ENCODE measurements at regions not wholly inside any gene's neighbourhood (a gene's known extent, or its start where the extent isn't known, plus 50 kb on each side); places are given as distances from the start of the nearest gene placed in this dataset.

GRCh38 chr4:130689181-130689580, 1593.2 kb downstream of the C4orf33 start:
- no peak for TF ChIP-seq PAX5 (IDR thresholded peaks at IDR 0.05; ENCODE audit: insufficient read depth, low read length, severe bottlenecking)
- TF ChIP-seq TAF1 (IDR thresholded peaks at IDR 0.05; ENCODE audit: low read depth, low read length): no peak
- FAIRE-seq (no peak), DNase-seq (ENCODE audit: insufficient read length, low spot score) (no peak)

GRCh38 chr4:130698251-130698650, 1602.3 kb downstream of the C4orf33 start:
- TF ChIP-seq POLR2A (IDR thresholded peaks at IDR 0.05; ENCODE audit: low read depth, low read length) (no peak), POU2F2 (IDR thresholded peaks at IDR 0.05; ENCODE audit: low read depth, low read length) (no peak), SPI1 (IDR thresholded peaks at IDR 0.05; ENCODE audit: low read depth, low read length) (no peak), TAF1 (IDR thresholded peaks at IDR 0.05; ENCODE audit: low read depth, low read length) (no peak)
- no peak for FAIRE-seq
- DNase-seq (ENCODE audit: insufficient read length, low spot score): no peak

- no peak for FAIRE-seq
- DNase-seq (ENCODE audit: insufficient read length, low spot score): no peak
- TF ChIP-seq POU2F2 (IDR thresholded peaks at IDR 0.05; ENCODE audit: low read depth, low read length) (no peak), POLR2A (IDR thresholded peaks at IDR 0.05; ENCODE audit: low read depth, low read length) (no peak), POLR2AphosphoS5 (IDR thresholded peaks at IDR 0.05; ENCODE audit: low read depth, low read length) (no peak), PAX5 (IDR thresholded peaks at IDR 0.05; ENCODE audit: insufficient read depth, low read length, severe bottlenecking) (no peak), SPI1 (IDR thresholded peaks at IDR 0.05; ENCODE audit: low read depth, low read length) (no peak), TAF1 (IDR thresholded peaks at IDR 0.05; ENCODE audit: low read depth, low read length) (no peak)
Observed at GRCh38 chr4:130699004-130699403, 1603.1 kb downstream of the C4orf33 start.

GRCh38 chr4:130703211-130703935, 1607.4 kb downstream of the C4orf33 start:
- DNase-seq (ENCODE audit: insufficient read length, low spot score) (no peak), FAIRE-seq (no peak)
- TF ChIP-seq TAF1 (IDR thresholded peaks at IDR 0.05; ENCODE audit: low read depth, low read length): no peak

- TF ChIP-seq TAF1 (IDR thresholded peaks at IDR 0.05; ENCODE audit: low read depth, low read length) (no peak), PAX5 (IDR thresholded peaks at IDR 0.05; ENCODE audit: insufficient read depth, low read length, severe bottlenecking) (no peak), POLR2AphosphoS5 (IDR thresholded peaks at IDR 0.05; ENCODE audit: low read depth, low read length) (no peak), POLR2A (IDR thresholded peaks at IDR 0.05; ENCODE audit: low read depth, low read length) (no peak), POU2F2 (IDR thresholded peaks at IDR 0.05; ENCODE audit: low read depth, low read length) (no peak), SPI1 (IDR thresholded peaks at IDR 0.05; ENCODE audit: low read depth, low read length) (no peak)
- DNase-seq (ENCODE audit: insufficient read length, low spot score): no peak
- no peak for FAIRE-seq
Observed at GRCh38 chr4:130705023-130705422, 1609.1 kb downstream of the C4orf33 start.

- DNase-seq (ENCODE audit: insufficient read length, low spot score) (no peak), FAIRE-seq (no peak)
- TF ChIP-seq TAF1 (IDR thresholded peaks at IDR 0.05; ENCODE audit: low read depth, low read length): no peak
- no peak for TF ChIP-seq POU2F2 (IDR thresholded peaks at IDR 0.05; ENCODE audit: low read depth, low read length)
- no peak for TF ChIP-seq PAX5 (IDR thresholded peaks at IDR 0.05; ENCODE audit: insufficient read depth, low read length, severe bottlenecking)
- no peak for TF ChIP-seq SPI1 (IDR thresholded peaks at IDR 0.05; ENCODE audit: low read depth, low read length)
- no peak for TF ChIP-seq POLR2A (IDR thresholded peaks at IDR 0.05; ENCODE audit: low read depth, low read length)
- no peak for TF ChIP-seq POLR2AphosphoS5 (IDR thresholded peaks at IDR 0.05; ENCODE audit: low read depth, low read length)
Observed at GRCh38 chr4:130712038-130712437, 1616.1 kb downstream of the C4orf33 start.

GRCh38 chr4:130714006-130714405, 1618.1 kb downstream of the C4orf33 start:
- DNase-seq (ENCODE audit: insufficient read length, low spot score) (no peak), FAIRE-seq (no peak)
- TF ChIP-seq POLR2AphosphoS5 (IDR thresholded peaks at IDR 0.05; ENCODE audit: low read depth, low read length) (no peak), SPI1 (IDR thresholded peaks at IDR 0.05; ENCODE audit: low read depth, low read length) (no peak), POU2F2 (IDR thresholded peaks at IDR 0.05; ENCODE audit: low read depth, low read length) (no peak), PAX5 (IDR thresholded peaks at IDR 0.05; ENCODE audit: insufficient read depth, low read length, severe bottlenecking) (no peak), POLR2A (IDR thresholded peaks at IDR 0.05; ENCODE audit: low read depth, low read length) (no peak), TAF1 (IDR thresholded peaks at IDR 0.05; ENCODE audit: low read depth, low read length) (no peak)

GRCh38 chr4:130722361-130722760, 1626.4 kb downstream of the C4orf33 start:
- no peak for DNase-seq (ENCODE audit: insufficient read length, low spot score)
- FAIRE-seq: no peak
- no peak for TF ChIP-seq PAX5 (IDR thresholded peaks at IDR 0.05; ENCODE audit: insufficient read depth, low read length, severe bottlenecking)
- no peak for TF ChIP-seq SPI1 (IDR thresholded peaks at IDR 0.05; ENCODE audit: low read depth, low read length)
- no peak for TF ChIP-seq TAF1 (IDR thresholded peaks at IDR 0.05; ENCODE audit: low read depth, low read length)

- DNase-seq (ENCODE audit: insufficient read length, low spot score) (no peak), FAIRE-seq (no peak)
- TF ChIP-seq TAF1 (IDR thresholded peaks at IDR 0.05; ENCODE audit: low read depth, low read length) (no peak), POLR2AphosphoS5 (IDR thresholded peaks at IDR 0.05; ENCODE audit: low read depth, low read length) (no peak), PAX5 (IDR thresholded peaks at IDR 0.05; ENCODE audit: insufficient read depth, low read length, severe bottlenecking) (no peak), POU2F2 (IDR thresholded peaks at IDR 0.05; ENCODE audit: low read depth, low read length) (no peak), SPI1 (IDR thresholded peaks at IDR 0.05; ENCODE audit: low read depth, low read length) (no peak), POLR2A (IDR thresholded peaks at IDR 0.05; ENCODE audit: low read depth, low read length) (no peak)
Observed at GRCh38 chr4:130736436-130737185, 1640.7 kb downstream of the C4orf33 start.

- no peak for FAIRE-seq
- DNase-seq (ENCODE audit: insufficient read length, low spot score): no peak
- TF ChIP-seq TAF1 (IDR thresholded peaks at IDR 0.05; ENCODE audit: low read depth, low read length): no peak
- no peak for TF ChIP-seq PAX5 (IDR thresholded peaks at IDR 0.05; ENCODE audit: insufficient read depth, low read length, severe bottlenecking)
- no peak for TF ChIP-seq POU2F2 (IDR thresholded peaks at IDR 0.05; ENCODE audit: low read depth, low read length)
- no peak for TF ChIP-seq POLR2AphosphoS5 (IDR thresholded peaks at IDR 0.05; ENCODE audit: low read depth, low read length)
- no peak for TF ChIP-seq SPI1 (IDR thresholded peaks at IDR 0.05; ENCODE audit: low read depth, low read length)
- TF ChIP-seq POLR2A (IDR thresholded peaks at IDR 0.05; ENCODE audit: low read depth, low read length): no peak
Observed at GRCh38 chr4:130738233-130738632, 1642.3 kb downstream of the C4orf33 start.

Measured in GM12891 (cell line).